Stimulated activated CD4-positive, alpha-beta T cell treated with anti-CD3 and anti-CD28 coated beads, Interleukin-15, amount 100 ng/mL, for 1 hour (primary cell): ENCODE measurements at regions not wholly inside any gene's neighbourhood (a gene's known extent, or its start where the extent isn't known, plus 50 kb on each side); places are given as distances from the start of the nearest gene placed in this dataset.

Experiments
- DNase-seq, 2 donors: peaks; one replicate each; pipeline ENCODE4 v3.0.0-alpha.2; 2020; ENCODE audit warnings: low read depth in 1 of 2, low spot score in 1 of 2

GRCh38 chr1:4415476-4415875, 238.9 kb upstream of the AJAP1 start:
- no peak for DNase-seq

GRCh38 chr1:4416189-4416588, 238.2 kb upstream of the AJAP1 start:
- no peak for DNase-seq

- no peak for DNase-seq
These were observed 236.4 kb upstream of the AJAP1 start for GRCh38 chr1:4418021-4418420.

- no peak for DNase-seq
These were observed 232.4 kb upstream of the AJAP1 start for GRCh38 chr1:4421986-4422385.

GRCh38 chr1:4422504-4423289, 231.7 kb upstream of the AJAP1 start:
- DNase-seq, result no peak

GRCh38 chr1:4424254-4424653, 230.2 kb upstream of the AJAP1 start:
- DNase-seq, result no peak

- no peak for DNase-seq
These were observed 229.6 kb upstream of the AJAP1 start for GRCh38 chr1:4424766-4425165.

- no peak for DNase-seq
These were observed 228.5 kb upstream of the AJAP1 start for GRCh38 chr1:4425892-4426291.

GRCh38 chr1:4428711-4429110, 225.7 kb upstream of the AJAP1 start:
- DNase-seq, result no peak

GRCh38 chr1:4430406-4431365, 223.7 kb upstream of the AJAP1 start:
- no peak for DNase-seq

- no peak for DNase-seq
These were observed 222.9 kb upstream of the AJAP1 start for GRCh38 chr1:4431491-4431890.

GRCh38 chr1:4433075-4433474, 221.3 kb upstream of the AJAP1 start:
- DNase-seq, result no peak

GRCh38 chr1:4444086-4444485, 210.3 kb upstream of the AJAP1 start:
- DNase-seq, result no peak

- no peak for DNase-seq
These were observed 206.5 kb upstream of the AJAP1 start for GRCh38 chr1:4447778-4448420.

GRCh38 chr1:4449972-4450371, 204.4 kb upstream of the AJAP1 start:
- no peak for DNase-seq

GRCh38 chr1:4452701-4453100, 201.7 kb upstream of the AJAP1 start:
- no peak for DNase-seq

GRCh38 chr1:4460052-4460451, 194.4 kb upstream of the AJAP1 start:
- no peak for DNase-seq

GRCh38 chr1:4460651-4461050, 193.8 kb upstream of the AJAP1 start:
- no peak for DNase-seq

GRCh38 chr1:4461726-4462290, 192.6 kb upstream of the AJAP1 start:
- DNase-seq, result no peak

- no peak for DNase-seq
These were observed 191.5 kb upstream of the AJAP1 start for GRCh38 chr1:4462831-4463484.

- no peak for DNase-seq
These were observed 190.8 kb upstream of the AJAP1 start for GRCh38 chr1:4463631-4464030.
